GM19025 (cell line): ENCODE measurements at regions not wholly inside any gene's neighbourhood (a gene's known extent, or its start where the extent isn't known, plus 50 kb on each side); places are given as distances from the start of the nearest gene placed in this dataset.

Source experiments
- ATAC-seq: cut with Tn5 transposase; IDR thresholded peaks from one replicate; pipeline ENCODE4 v1.9.1; 2021; ENCODE audit warnings: mild to moderate bottlenecking, low read depth, moderate library complexity; ENCODE audit not compliant: unreplicated experiment

DNA sequence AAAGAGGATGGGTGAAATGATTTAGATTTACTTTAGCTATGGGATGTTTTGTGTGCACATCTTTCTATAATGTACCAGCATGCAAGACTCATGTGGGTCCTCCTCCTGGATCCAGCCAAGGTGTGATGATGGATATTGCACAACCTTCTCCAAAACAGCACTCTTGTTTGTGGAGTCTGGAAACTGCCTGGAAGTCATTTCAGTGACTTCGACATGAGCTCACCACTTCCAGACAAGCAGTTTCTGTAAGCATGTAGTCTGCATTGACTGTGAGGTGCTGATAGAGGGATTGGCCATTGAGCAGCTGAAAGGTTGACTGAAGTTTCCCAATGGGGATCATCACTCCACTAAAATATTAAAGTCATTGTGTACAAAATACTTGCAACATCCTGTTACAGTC is 154.0 kb downstream of the TRIB2 start:
- no peak for ATAC-seq

DNA sequence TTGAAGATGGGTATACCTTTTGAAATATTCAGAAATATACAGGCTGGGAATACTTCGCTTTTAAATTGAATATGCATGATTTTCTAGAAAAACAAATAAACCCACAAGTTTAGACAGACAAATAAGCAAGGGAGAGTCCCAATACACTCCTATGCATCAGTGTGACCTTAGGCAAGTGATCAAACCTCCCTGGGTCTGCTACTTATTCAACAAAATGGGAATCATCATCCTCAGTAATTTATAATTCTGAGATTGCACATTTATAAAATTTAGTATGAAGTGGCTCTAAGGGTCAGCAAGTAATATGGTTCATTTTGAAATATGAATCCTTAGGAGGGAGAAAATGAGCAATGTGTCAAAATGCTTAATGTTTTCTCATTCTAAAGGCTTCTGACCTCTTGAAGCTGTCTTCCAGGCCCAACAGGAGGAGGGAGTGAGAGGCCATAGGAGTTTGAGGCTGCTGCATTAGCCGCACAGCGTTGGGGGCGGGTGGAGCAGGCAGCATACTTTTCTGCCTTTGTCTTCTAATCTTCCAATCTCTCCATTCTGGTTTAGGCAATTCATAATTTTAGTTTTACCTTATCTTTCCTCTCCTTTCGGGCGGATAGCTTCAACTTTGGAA is 155.1 kb downstream of the TRIB2 start:
- ATAC-seq = no peak

GRCh38 chr2:12877761-12878160 is 161.0 kb downstream of the TRIB2 start:
- no peak for ATAC-seq

DNA sequence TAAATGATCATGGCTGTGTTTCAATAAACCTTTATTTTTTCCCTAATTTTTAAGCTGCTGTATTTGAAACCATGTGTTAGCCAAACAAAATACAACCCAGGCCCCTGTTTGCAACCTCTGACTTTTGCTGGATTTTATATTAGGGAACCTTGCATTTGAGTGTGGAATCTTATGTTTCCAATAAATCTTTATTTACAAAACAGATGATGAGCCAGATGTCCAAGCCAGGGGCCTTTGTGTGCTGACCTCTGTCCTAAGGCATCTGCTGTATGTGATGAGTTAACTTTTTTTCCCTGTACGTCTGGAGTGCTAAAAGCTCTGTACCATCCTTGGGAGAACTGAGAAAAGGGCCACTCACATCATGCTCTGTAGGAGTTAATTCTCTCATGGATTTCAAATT is 162.9 kb downstream of the TRIB2 start:
- no peak for ATAC-seq

- ATAC-seq = no peak
Observed at GRCh38 chr2:12881952-12882351, 165.2 kb downstream of the TRIB2 start.

GRCh38 chr2:12882393-12882792 is 165.7 kb downstream of the TRIB2 start:
- no peak for ATAC-seq

- ATAC-seq = no peak
Observed at GRCh38 chr2:12883906-12884305, 167.2 kb downstream of the TRIB2 start.

DNA sequence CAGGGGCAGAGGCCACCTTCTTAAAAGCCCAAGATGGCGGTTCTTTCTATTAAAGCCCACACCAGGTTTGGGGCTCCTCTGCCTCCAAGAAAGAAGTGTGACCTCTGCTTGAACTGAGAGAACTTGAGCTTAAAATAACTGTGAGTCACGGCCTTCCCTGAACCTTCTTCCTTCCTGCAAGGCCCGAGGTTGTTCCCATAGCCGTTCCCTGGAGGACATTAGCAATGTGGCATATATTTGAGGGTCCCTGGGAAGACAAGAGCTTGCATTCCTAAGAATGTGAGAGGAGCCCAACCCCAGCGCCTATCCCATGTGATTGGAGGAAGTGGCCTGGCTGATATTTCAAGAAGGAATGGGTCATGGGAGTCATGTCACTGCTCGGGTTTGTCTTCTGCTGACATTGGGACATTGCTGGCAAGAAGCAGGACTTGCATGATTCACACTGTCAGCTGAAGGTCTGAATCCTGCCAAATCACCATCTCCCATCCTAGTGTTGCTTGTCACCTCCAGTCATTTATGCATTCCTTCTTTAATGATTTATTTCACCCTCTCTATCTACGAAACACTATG is 168.1 kb downstream of the TRIB2 start:
- no peak for ATAC-seq

- no peak for ATAC-seq
Observed at GRCh38 chr2:12890066-12890465, 173.3 kb downstream of the TRIB2 start.

GRCh38 chr2:12890481-12890991 is 173.8 kb downstream of the TRIB2 start:
- ATAC-seq = no peak

DNA sequence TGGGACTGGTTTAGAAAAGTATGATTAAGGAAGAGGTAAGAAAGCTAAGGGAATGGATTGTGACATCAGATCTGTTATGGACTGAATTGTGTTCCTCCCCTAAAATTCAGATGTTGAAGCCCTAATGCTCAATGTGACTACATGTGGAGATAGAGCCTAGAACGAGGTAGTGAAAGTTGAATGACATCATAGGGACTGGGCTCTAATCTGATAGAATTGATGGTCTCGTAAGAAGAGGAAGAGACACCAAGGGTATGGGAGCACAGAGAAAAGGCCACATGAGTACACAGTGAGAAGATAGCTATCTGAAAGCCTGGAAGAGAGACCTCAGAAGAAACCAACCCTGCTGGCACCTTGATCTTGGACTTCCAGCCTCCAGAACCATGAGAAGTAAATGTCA is 178.3 kb downstream of the TRIB2 start:
- ATAC-seq = no peak

- no peak for ATAC-seq
Observed at GRCh38 chr2:12896318-12896982, 179.7 kb downstream of the TRIB2 start.

DNA sequence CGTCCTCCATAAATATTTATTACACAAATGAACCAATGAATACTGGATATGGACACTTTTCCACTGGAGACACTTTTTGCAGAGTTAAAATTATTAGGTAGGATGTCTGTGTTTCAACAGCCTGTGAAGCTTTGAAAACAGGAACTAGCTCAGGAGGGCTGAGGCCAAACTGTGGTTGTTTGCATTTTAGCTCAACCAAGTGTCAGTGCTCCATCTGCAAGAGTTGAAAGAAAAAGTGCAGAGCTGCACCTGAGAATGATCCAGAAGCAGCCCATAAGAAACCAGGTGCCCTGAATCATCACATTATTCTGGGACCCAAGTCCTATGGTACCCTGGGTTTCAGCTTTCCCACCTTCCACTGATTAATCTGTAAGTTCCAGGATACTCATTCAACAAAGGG is 180.4 kb downstream of the TRIB2 start:
- ATAC-seq = no peak

- ATAC-seq = no peak
Observed at GRCh38 chr2:12903272-12903671, 186.5 kb downstream of the TRIB2 start.

GRCh38 chr2:12910431-12910830 is 193.7 kb downstream of the TRIB2 start:
- no peak for ATAC-seq

DNA sequence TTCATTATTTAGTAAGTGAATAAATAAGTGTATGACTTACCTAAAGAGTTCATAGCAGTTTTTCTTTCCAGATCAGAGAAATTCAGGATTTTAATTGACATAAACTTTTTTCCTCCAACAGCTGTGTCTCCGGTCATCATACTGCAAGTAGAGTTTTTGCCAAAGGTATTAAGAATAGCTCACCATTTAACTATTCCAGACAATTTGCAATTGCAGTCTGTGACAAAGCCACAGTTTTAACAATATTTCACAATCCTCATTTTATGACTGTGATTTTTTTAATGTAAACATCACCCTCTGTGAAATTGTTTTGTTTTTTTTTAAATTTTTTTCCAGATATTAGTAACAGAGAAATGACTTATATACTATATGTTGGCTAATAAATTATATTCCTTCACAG is 199.1 kb downstream of the TRIB2 start:
- ATAC-seq = no peak

GRCh38 chr2:12918138-12918834 is 201.6 kb downstream of the TRIB2 start:
- no peak for ATAC-seq

DNA sequence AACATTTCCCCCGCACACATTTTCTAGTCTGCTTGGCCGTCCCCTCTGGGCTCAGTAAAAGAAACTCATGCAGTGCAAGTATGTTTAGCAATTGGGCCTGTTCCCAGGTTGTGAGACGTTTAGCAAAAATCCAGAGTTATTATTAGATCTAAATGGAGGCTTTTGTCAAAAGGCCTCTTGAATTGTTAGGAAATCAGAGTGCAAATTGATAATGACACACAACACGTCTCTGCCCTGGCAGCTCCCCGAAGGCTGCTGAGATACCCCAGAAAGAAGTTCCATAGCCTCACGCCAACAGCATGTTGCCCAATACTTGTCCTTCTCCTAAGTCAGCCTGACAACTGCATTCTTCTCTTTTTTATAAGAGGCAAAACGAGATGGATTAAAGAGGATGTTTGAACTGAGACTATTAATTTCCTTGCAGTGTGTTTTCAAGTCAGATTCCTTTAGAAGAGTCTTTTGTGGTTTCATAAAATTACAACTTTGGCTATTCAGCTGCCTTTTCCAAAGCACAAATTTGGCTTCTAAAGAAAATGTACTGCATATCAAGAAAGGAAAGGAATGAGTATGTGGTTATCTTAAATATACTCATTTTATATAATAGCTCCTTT is 202.2 kb downstream of the TRIB2 start:
- ATAC-seq = no peak

GRCh38 chr2:12921321-12921720 is 204.6 kb downstream of the TRIB2 start:
- ATAC-seq = no peak

DNA sequence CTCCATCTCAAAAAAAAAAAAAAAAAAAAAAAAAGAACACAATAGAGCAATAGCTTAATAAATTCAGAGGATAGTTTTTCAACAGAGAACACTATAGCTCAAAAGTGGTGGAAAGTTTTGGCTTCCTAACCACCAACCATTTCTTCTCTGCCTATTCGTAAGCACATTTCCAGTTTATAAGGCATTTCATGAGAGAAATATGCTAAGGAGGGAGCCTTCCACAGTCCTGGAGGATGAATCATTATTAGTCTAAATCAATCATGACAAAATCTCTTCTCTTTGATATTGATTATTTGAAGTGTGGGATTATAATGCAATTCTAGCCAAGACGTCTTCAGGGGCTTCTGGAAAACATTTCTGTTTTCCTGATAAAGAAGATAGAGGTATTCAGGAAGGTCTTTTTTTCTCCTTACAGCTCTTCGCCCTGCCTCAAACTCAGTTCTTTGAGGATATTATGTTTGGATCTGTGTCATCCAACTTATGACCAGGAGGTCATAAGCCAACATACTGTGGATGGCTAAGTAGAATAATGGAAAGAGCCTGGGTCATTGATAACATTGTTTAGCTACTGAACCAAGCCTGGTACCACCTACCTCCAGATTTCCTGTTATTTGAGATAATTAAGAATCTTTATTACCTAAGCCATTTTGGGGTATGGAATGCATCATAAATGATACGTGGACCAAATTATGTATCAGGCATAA is 207.3 kb downstream of the TRIB2 start:
- no peak for ATAC-seq
